H9 (cell line): ENCODE measurements at regions not wholly inside any gene's neighbourhood (a gene's known extent, or its start where the extent isn't known, plus 50 kb on each side); places are given as distances from the start of the nearest gene placed in this dataset.
"Not testable (repeated sequence)": the region's sequence is repeated elsewhere in the genome, so short reads cannot be mapped to it uniquely, and the experiment has no call there.

Experiments used
- DNase-seq: peaks from one replicate; pipeline ENCODE4 v3.0.0-alpha.2; 2017
- H2AFZ ChIP-seq: one replicate; pipeline ENCODE4 v1.6.1; 2013; ENCODE audit warnings: mild to moderate bottlenecking, low read length, control low read depth, moderate library complexity
- H2AK5ac ChIP-seq: 2 replicates; pipeline ENCODE4 v1.6.1; 2013; ENCODE audit warnings: low read length, control low read depth, mixed read lengths; ENCODE audit not compliant: insufficient read length
- H2BK120ac ChIP-seq: one replicate; pipeline ENCODE4 v1.6.1; 2013; ENCODE audit warnings: low read depth, mild to moderate bottlenecking, low read length, control low read depth, inconsistent platforms; ENCODE audit not compliant: poor library complexity, severe bottlenecking
- H2BK12ac ChIP-seq: 2 replicates; pipeline ENCODE4 v1.6.1; 2013; ENCODE audit warnings: low read length, control low read depth, mixed read lengths, low read depth; ENCODE audit not compliant: insufficient read length
- H2BK15ac ChIP-seq: 2 replicates; pipeline ENCODE4 v1.6.1; 2013; ENCODE audit warnings: low read depth, low read length, control low read depth
- H2BK20ac ChIP-seq: one replicate; pipeline ENCODE4 v1.6.1; 2013; ENCODE audit warnings: low read depth, mild to moderate bottlenecking, low read length, control low read depth, inconsistent platforms; ENCODE audit not compliant: poor library complexity, severe bottlenecking
- H2BK5ac ChIP-seq: 2 replicates; pipeline ENCODE4 v1.6.1; 2013; ENCODE audit warnings: low read length, control low read depth, mixed read lengths; ENCODE audit not compliant: insufficient read length
- H3K14ac ChIP-seq: 2 replicates; pipeline ENCODE4 v1.6.1; 2013; ENCODE audit warnings: low read length, control low read depth; ENCODE audit not compliant: insufficient read depth
- H3K18ac ChIP-seq: 2 replicates; pipeline ENCODE4 v1.6.1; 2013; ENCODE audit warnings: low read depth, mild to moderate bottlenecking, mixed read lengths, low read length, control low read depth; ENCODE audit not compliant: insufficient read length
- H3K23ac ChIP-seq: 2 replicates; pipeline ENCODE4 v1.6.1; 2013; ENCODE audit warnings: low read length, control low read depth, mixed read lengths, low read depth; ENCODE audit not compliant: insufficient read length
- H3K23me2 ChIP-seq: 2 replicates; pipeline ENCODE4 v1.6.1; 2013; ENCODE audit warnings: low read depth, mild to moderate bottlenecking, mixed read lengths, low read length, control low read depth; ENCODE audit not compliant: insufficient read length, poor library complexity, severe bottlenecking
- H3K27ac ChIP-seq: 2 replicates; pipeline ENCODE4 v1.5.1; 2013; ENCODE audit warnings: low read length, control low read depth, mixed read lengths, low read depth; ENCODE audit not compliant: insufficient read length
- H3K27me3 ChIP-seq: 2 replicates; pipeline ENCODE4 v1.6.1; 2013; ENCODE audit warnings: low read length, control low read depth, inconsistent platforms; ENCODE audit not compliant: insufficient read depth
- H3K4ac ChIP-seq: 2 replicates; pipeline ENCODE4 v1.6.1; 2013; ENCODE audit warnings: low read depth, mild to moderate bottlenecking, control low read depth, inconsistent platforms, low read length, moderate library complexity
- H3K4me1 ChIP-seq: 2 replicates; pipeline ENCODE4 v1.6.1; 2013; ENCODE audit warnings: low read length, control low read depth, inconsistent platforms; ENCODE audit not compliant: insufficient read depth
- H3K4me2 ChIP-seq: 2 replicates; pipeline ENCODE4 v1.6.1; 2013; ENCODE audit warnings: low read length, control low read depth, mixed read lengths; ENCODE audit not compliant: insufficient read length, insufficient read depth
- H3K56ac ChIP-seq: 2 replicates; pipeline ENCODE4 v1.6.1; 2013; ENCODE audit warnings: low read depth, mild to moderate bottlenecking, mixed read lengths, low read length, control low read depth; ENCODE audit not compliant: insufficient read length
- H3K79me1 ChIP-seq: 2 replicates; pipeline ENCODE4 v1.6.1; 2013; ENCODE audit warnings: low read depth, mild to moderate bottlenecking, moderate library complexity, low read length, control low read depth, inconsistent platforms; ENCODE audit not compliant: insufficient read depth, poor library complexity, severe bottlenecking
- H3K79me2 ChIP-seq: 2 replicates; pipeline ENCODE4 v1.6.1; 2013; ENCODE audit warnings: low read length, control low read depth, inconsistent platforms; ENCODE audit not compliant: insufficient read depth
- H3K9ac ChIP-seq: 2 replicates; pipeline ENCODE4 v1.6.1; 2013; ENCODE audit warnings: low read length, control low read depth, mixed read lengths; ENCODE audit not compliant: insufficient read length; ENCODE audit errors: extremely low read depth
- H3K9me3 ChIP-seq: one replicate; pipeline ENCODE4 v1.6.1; 2013; ENCODE audit warnings: low read depth, low read length, inconsistent platforms; ENCODE audit not compliant: control insufficient read depth
- H3T11ph ChIP-seq: one replicate; pipeline ENCODE4 v1.6.1; 2013; ENCODE audit warnings: mild to moderate bottlenecking, low read length, control low read depth, inconsistent platforms
- H4K20me1 ChIP-seq: one replicate; pipeline ENCODE4 v1.6.1; 2013; ENCODE audit not compliant: control insufficient read depth, insufficient read length, insufficient read depth
- H4K5ac ChIP-seq: 2 replicates; pipeline ENCODE4 v1.6.1; 2013; ENCODE audit warnings: low read depth, mild to moderate bottlenecking, mixed read lengths, low read length, control low read depth; ENCODE audit not compliant: insufficient read length
- H4K8ac ChIP-seq: replicated peaks from 2 replicates; pipeline ENCODE4 v1.6.1; 2013; ENCODE audit warnings: low read length, control low read depth, mixed read lengths, low read depth; ENCODE audit not compliant: insufficient read length
- H4K91ac ChIP-seq: 2 replicates; pipeline ENCODE4 v1.6.1; 2013; ENCODE audit warnings: low read depth, mild to moderate bottlenecking, moderate library complexity, mixed read lengths, low read length, control low read depth; ENCODE audit not compliant: insufficient read length
- H3K27ac Mint-ChIP-seq, 3 experiments: 2 replicates in 2 of 3; 3 replicates in 1 of 3; pipeline ENCODE4 v1.8.0; 2020 to 2021; ENCODE audit warnings: mixed read lengths in 3 of 3, mild to moderate bottlenecking in 1 of 3, moderate library complexity in 1 of 3
- H3K27me3 Mint-ChIP-seq: 2 replicates; pipeline ENCODE4 v1.8.0; 2021; ENCODE audit warnings: low read depth, mild to moderate bottlenecking, moderate library complexity, mixed read lengths
- H3K36me3 Mint-ChIP-seq, 3 experiments: 2 replicates in 2 of 3; 3 replicates in 1 of 3; pipeline ENCODE4 v1.8.0; 2020 to 2021; ENCODE audit warnings: low read depth in 3 of 3, mixed read lengths in 3 of 3; ENCODE audit not compliant: insufficient read depth in 1 of 3
- H3K4me1 Mint-ChIP-seq, 2 experiments: 2 replicates each; pipeline ENCODE4 v1.8.0; 2020; ENCODE audit warnings: mixed read lengths in 2 of 2
- H3K4me3 Mint-ChIP-seq, 2 experiments: 2 replicates in 1 of 2; 3 replicates in 1 of 2; pipeline ENCODE4 v1.8.0; 2020 to 2021; ENCODE audit warnings: mild to moderate bottlenecking in 2 of 2, mixed read lengths in 2 of 2, moderate library complexity in 1 of 2
- H3K9me3 Mint-ChIP-seq, 2 experiments: 2 replicates in 1 of 2; 3 replicates in 1 of 2; pipeline ENCODE4 v1.8.0; 2020; ENCODE audit warnings: mild to moderate bottlenecking in 2 of 2, mixed read lengths in 2 of 2, moderate library complexity in 1 of 2
- CTCF ChIP-seq: fragments of 200-600 bp; sonication (generic); conservative IDR thresholded peaks from 3 replicates; pipeline ENCODE4 v1.8.0; 2021; ENCODE audit warnings: antibody characterized with exemption, mild to moderate bottlenecking
- WGBS: extraction: QIAGEN DNeasy Blood & Tissue Kit; methylation state at CpG from one replicate; pipeline ENCODE4 v1.1.7; 2013; ENCODE audit warnings: missing lambda C conversion rate, low lambda C conversion rate, mixed read lengths; ENCODE audit not compliant: insufficient read length; ENCODE audit errors: extremely low coverage; 5-methylcytosine and 5-hydroxymethylcytosine counted together

GRCh38 chr1:778451-779278 is 92.2 kb upstream of the OR4F16 start:
- peak overlapping the region; percentile 75 for H3K18ac ChIP-seq
- Mint-ChIP-seq H3K27ac (peak overlapping the region; percentile 99 to 100 (median 99)), H3K4me3 (peak overlapping the region; percentile 98)
- H2BK120ac ChIP-seq, H4K5ac ChIP-seq, H3T11ph ChIP-seq, H3K27me3 ChIP-seq, H3K36me3 Mint-ChIP-seq, H2AK5ac ChIP-seq, H3K27me3 Mint-ChIP-seq, H4K20me1 ChIP-seq, H3K27ac ChIP-seq, H3K9me3 Mint-ChIP-seq, H2AFZ ChIP-seq, H3K23me2 ChIP-seq, H3K56ac ChIP-seq, H2BK12ac ChIP-seq, H3K4me1 ChIP-seq, H3K79me2 ChIP-seq, H3K23ac ChIP-seq, H2BK20ac ChIP-seq, H3K9me3 ChIP-seq, H4K8ac ChIP-seq, H3K79me1 ChIP-seq, H3K4ac ChIP-seq, H4K91ac ChIP-seq, H2BK5ac ChIP-seq, H2BK15ac ChIP-seq, H3K4me1 Mint-ChIP-seq: not testable (repeated sequence)
- peak overlapping the region; percentile 71; the same call in 1 of the 2 replicates for H3K14ac ChIP-seq
- H3K9ac ChIP-seq, result peak overlapping the region; percentile 68
- peak overlapping the region; percentile 25 for H3K4me2 ChIP-seq
- peak; percentile 49 for TF ChIP-seq CTCF
- DNase-seq, result peak; percentile 99
- no CpG with 5 or more reads among the region's 65 CpGs for WGBS

GRCh38 chr1:779621-780020 is 93.2 kb upstream of the OR4F16 start:
- H3K79me1 ChIP-seq, H3T11ph ChIP-seq, H3K23ac ChIP-seq, H3K4me2 ChIP-seq, H2BK120ac ChIP-seq, H3K4ac ChIP-seq, H3K27me3 ChIP-seq, H3K9me3 ChIP-seq, H2AK5ac ChIP-seq, H3K14ac ChIP-seq, H4K8ac ChIP-seq, H2AFZ ChIP-seq, H3K27ac ChIP-seq, H3K56ac ChIP-seq, H4K5ac ChIP-seq, H2BK20ac ChIP-seq, H4K91ac ChIP-seq, H3K9ac ChIP-seq, H3K4me1 Mint-ChIP-seq, H2BK5ac ChIP-seq, H3K27me3 Mint-ChIP-seq, H3K4me1 ChIP-seq, H3K23me2 ChIP-seq, H2BK12ac ChIP-seq, H2BK15ac ChIP-seq, H4K20me1 ChIP-seq, H3K18ac ChIP-seq, H3K79me2 ChIP-seq: not testable (repeated sequence)
- DNase-seq, result peak; percentile 12
- H3K27ac Mint-ChIP-seq, result peak overlapping the region in 1 of 3 experiments; percentile 83; a peak in 2 of 7 replicates
- WGBS, result no CpG with 5 or more reads among the region's 13 CpGs
- H3K4me3 Mint-ChIP-seq, result peak overlapping the region; percentile 98
- peaks cover 8 to 10% of the 10 kb centered on the region in 2 experiments for H3K9me3 Mint-ChIP-seq
- H3K36me3 Mint-ChIP-seq, result peaks cover 8 to 14% (median 12%) of the 10 kb centered on the region in 3 experiments
